Endothelial cell of umbilical vein (primary cell): ENCODE measurements at regions not wholly inside any gene's neighbourhood (a gene's known extent, or its start where the extent isn't known, plus 50 kb on each side); places are given as distances from the start of the nearest gene placed in this dataset.

Experiments used
- CTCF ChIP-seq, 2 donors: IDR thresholded peaks; 1 replicate in 1 of 2; 2 replicates in 1 of 2; pipeline ENCODE4 v1.5.1; 2011; ENCODE audit warnings: low read length in 2 of 2, mild to moderate bottlenecking in 2 of 2, moderate library complexity in 2 of 2, control low read depth in 1 of 2, inconsistent platforms in 1 of 2, low read depth in 1 of 2; ENCODE audit not compliant: insufficient read depth in 1 of 2; ENCODE audit errors: extremely low read depth in 1 of 2
- MYC ChIP-seq: IDR thresholded peaks from one replicate; pipeline ENCODE4 v1.6.1; 2011; ENCODE audit warnings: mild to moderate bottlenecking, low read depth, low read length
- POLR2AphosphoS5 ChIP-seq: IDR thresholded peaks from 2 replicates; pipeline ENCODE4 v1.6.1; 2012; ENCODE audit warnings: low read depth, mild to moderate bottlenecking, control low read depth, low read length, moderate library complexity; ENCODE audit not compliant: insufficient read depth

- no peak for TF ChIP-seq POLR2AphosphoS5
- no peak for TF ChIP-seq MYC
- TF ChIP-seq CTCF (IDR thresholded peaks at IDR 0.05; ENCODE audit: extremely low read depth in 1 of 2, insufficient read depth in 1 of 2, low read depth in 1 of 2, low read length in 2 of 2), result no peak
Measured at GRCh38 chr6:132122176-132122575, 171.0 kb upstream of the CCN2 start.
